GM23338 (cell line): ENCODE measurements at regions not wholly inside any gene's neighbourhood (a gene's known extent, or its start where the extent isn't known, plus 50 kb on each side); places are given as distances from the start of the nearest gene placed in this dataset.

Experiments used
- ATAC-seq: fragments of 200-7000 bp; cut with Tn5 transposase; 3 replicates; pipeline ENCODE4 v1.9.1; 2020
- DNase-seq: peaks from one replicate; pipeline ENCODE4 v3.0.0-alpha.2; 2015; ENCODE audit warnings: low spot score
- H2AFZ ChIP-seq: fragments of 200-600 bp; sonication (generic); 2 replicates; pipeline ENCODE4 v1.8.0; 2016; ENCODE audit warnings: antibody characterized with exemption, mild to moderate bottlenecking, moderate library complexity
- H3F3A ChIP-seq: fragments of 200-600 bp; sonication (generic); replicated peaks from 2 replicates; pipeline ENCODE4 v1.8.0; 2017; ENCODE audit warnings: antibody characterized with exemption, mixed run types, low read depth
- H3K27ac ChIP-seq: fragments of 200-600 bp; sonication (generic); 2 replicates; pipeline ENCODE4 v1.6.1; 2016; ENCODE audit warnings: low read depth
- H3K27me3 ChIP-seq: fragments of 200-600 bp; sonication (generic); 2 replicates; pipeline ENCODE4 v1.8.0; 2016; ENCODE audit warnings: mild to moderate bottlenecking, mixed run types, moderate library complexity; ENCODE audit not compliant: insufficient read depth
- H3K36me3 ChIP-seq: fragments of 200-600 bp; sonication (generic); 2 replicates; pipeline ENCODE4 v1.8.0; 2016; ENCODE audit warnings: mild to moderate bottlenecking; ENCODE audit not compliant: insufficient read depth
- H3K4me1 ChIP-seq: fragments of 200-600 bp; sonication (generic); 2 replicates; pipeline ENCODE4 v1.8.0; 2016; ENCODE audit warnings: mild to moderate bottlenecking, moderate library complexity; ENCODE audit not compliant: insufficient read depth
- H3K4me2 ChIP-seq: fragments of 200-600 bp; sonication (generic); 2 replicates; pipeline ENCODE4 v1.7.1; 2017; ENCODE audit warnings: mixed run types
- H3K4me3 ChIP-seq: fragments of 200-600 bp; sonication (generic); 2 replicates; pipeline ENCODE4 v1.6.1; 2016; ENCODE audit warnings: mixed run types
- H3K79me2 ChIP-seq: fragments of 200-600 bp; sonication (generic); replicated peaks from 2 replicates; pipeline ENCODE4 v1.8.0; 2017; ENCODE audit warnings: mild to moderate bottlenecking; ENCODE audit not compliant: insufficient read depth
- H3K9me2 ChIP-seq: fragments of 200-600 bp; sonication (generic); 2 replicates; pipeline ENCODE4 v1.8.0; 2017; ENCODE audit not compliant: insufficient read depth
- H4K20me1 ChIP-seq: fragments of 200-600 bp; sonication (generic); replicated peaks from 2 replicates; pipeline ENCODE4 v1.8.0; 2017; ENCODE audit warnings: mild to moderate bottlenecking; ENCODE audit not compliant: insufficient read depth
- H3K27ac Mint-ChIP-seq: 2 replicates; pipeline ENCODE4 v1.8.0; 2020; ENCODE audit warnings: inconsistent platforms, mild to moderate bottlenecking, moderate library complexity, mixed read lengths
- H3K27me3 Mint-ChIP-seq: 3 replicates; pipeline ENCODE4 v1.8.0; 2022; ENCODE audit warnings: low read depth, mild to moderate bottlenecking, moderate library complexity, mixed read lengths, inconsistent platforms; ENCODE audit not compliant: insufficient read depth, poor library complexity
- H3K36me3 Mint-ChIP-seq: 3 replicates; pipeline ENCODE4 v1.8.0; 2021; ENCODE audit warnings: low read depth, mild to moderate bottlenecking, inconsistent platforms, moderate library complexity, mixed read lengths
- H3K4me1 Mint-ChIP-seq: 3 replicates; pipeline ENCODE4 v1.8.0; 2020; ENCODE audit warnings: mild to moderate bottlenecking, inconsistent platforms, mixed read lengths
- H3K4me3 Mint-ChIP-seq: 3 replicates; pipeline ENCODE4 v1.8.0; 2021; ENCODE audit warnings: moderate library complexity, mild to moderate bottlenecking, inconsistent platforms, mixed read lengths
- H3K9me3 Mint-ChIP-seq: 3 replicates; pipeline ENCODE4 v1.8.0; 2020; ENCODE audit warnings: moderate library complexity, mild to moderate bottlenecking, inconsistent platforms, mixed read lengths
- CTCF ChIP-seq, 2 experiments: fragments of 200-600 bp in 1 of 2; sonication (generic) in 1 of 2; conservative IDR thresholded peaks; 2 replicates each; pipeline versions ENCODE4 v1.5.1 to v1.6.1; 2016 to 2017; ENCODE audit warnings: antibody characterized with exemption in 2 of 2, low read depth in 2 of 2, mild to moderate bottlenecking in 2 of 2, moderate library complexity in 1 of 2
- EZH2phosphoT487 ChIP-seq: fragments of 200-600 bp; sonication (generic); IDR thresholded peaks from one replicate; pipeline ENCODE4 v1.8.1; 2018; ENCODE audit warnings: antibody characterized with exemption; ENCODE audit not compliant: unreplicated experiment
- JUNB ChIP-seq: IDR thresholded peaks from one replicate; pipeline ENCODE4 v1.6.1; 2016; ENCODE audit warnings: antibody characterized with exemption; ENCODE audit not compliant: unreplicated experiment
- NANOG ChIP-seq: IDR thresholded peaks from 2 replicates; pipeline ENCODE4 v1.6.1; 2016; ENCODE audit warnings: antibody characterized with exemption, borderline replicate concordance
- POLR2AphosphoS5 ChIP-seq: IDR thresholded peaks from 2 replicates; pipeline ENCODE4 v1.6.1; 2016; ENCODE audit warnings: antibody characterized with exemption, low read depth
- REST ChIP-seq: IDR thresholded peaks from one replicate; pipeline ENCODE4 v1.6.1; 2018; ENCODE audit warnings: antibody characterized with exemption; ENCODE audit not compliant: unreplicated experiment
- STAT1 ChIP-seq: IDR thresholded peaks from one replicate; pipeline ENCODE4 v1.6.1; 2016; ENCODE audit warnings: antibody characterized with exemption; ENCODE audit not compliant: unreplicated experiment
- ZNF114 ChIP-seq: fragments of 250-450 bp; sonication (Bioruptor Pico); IDR thresholded peaks from 2 replicates; pipeline ENCODE4 v1.5.0; 2020; ENCODE audit warnings: mild to moderate bottlenecking, moderate library complexity
- ZNF462 ChIP-seq: fragments of 250-450 bp; sonication (Bioruptor Pico); IDR thresholded peaks from 2 replicates; pipeline ENCODE4 v1.5.0; 2020; ENCODE audit warnings: mild to moderate bottlenecking, moderate library complexity

- TF ChIP-seq ZNF462 (CRISPR knock-in tag) (no peak), POLR2AphosphoS5 (no peak), STAT1 (no peak), JUNB (no peak)
Observed at GRCh38 chr5:25095261-25095660, 450.5 kb upstream of the CDH10 start (continued).

- Histone ChIP-seq H3K4me1 (no peaks in the 10 kb centered on the region), H3F3A (no peaks in the 10 kb centered on the region), H3K27ac (no peak overlapping the region), H3K27me3 (no peaks in the 10 kb centered on the region), H3K4me2 (no peak overlapping the region), H3K9me2 (0 out of 2 replicates have a peak, but pooled peaks cover 5% of the 10 kb centered on the region), H2AFZ (no peak overlapping the region), H3K4me3 (no peak overlapping the region), H3K79me2 (no peaks in the 10 kb centered on the region), H4K20me1 (no peaks in the 10 kb centered on the region), H3K36me3 (no peaks in the 10 kb centered on the region)
- Mint-ChIP-seq H3K9me3 (no peaks in the 10 kb centered on the region), H3K4me3 (no peak overlapping the region), H3K36me3 (no peaks in the 10 kb centered on the region), H3K4me1 (no peaks in the 10 kb centered on the region), H3K27me3 (no peaks in the 10 kb centered on the region), H3K27ac (no peak overlapping the region)
- ATAC-seq (no peak), DNase-seq (peak; percentile 21)
- TF ChIP-seq ZNF114 (no peak), CTCF (conservative IDR thresholded peaks at IDR 0.05; ENCODE audit: low read depth in 2 of 2) (peak in 1 of 2 experiments; percentile 32; a peak in 1 of 4 replicates), EZH2phosphoT487 (no peak), REST (no peak), NANOG (no peak)
Observed at GRCh38 chr5:25094219-25094618, 449.4 kb upstream of the CDH10 start.
